Right lobe of liver (tissue), 4 donors: ENCODE measurements at regions not wholly inside any gene's neighbourhood (a gene's known extent, or its start where the extent isn't known, plus 50 kb on each side); places are given as distances from the start of the nearest gene placed in this dataset.

Experiments used
- CTCF ChIP-seq, 4 donors: fragments of 200-600 bp in 3 of 4; fragments of 450-650 bp in 1 of 4; IDR thresholded peaks; one replicate each; pipeline versions ENCODE4 v1.5.1 to v1.8.0; 2016 to 2022; ENCODE audit warnings: antibody characterized with exemption in 4 of 4, mild to moderate bottlenecking in 2 of 4
- POLR2A ChIP-seq: fragments of 450-650 bp; IDR thresholded peaks from one replicate; pipeline ENCODE4 v1.6.1; 2017; ENCODE audit warnings: antibody characterized with exemption, mild to moderate bottlenecking
- donor health status: DM: no; HTN: no; CAD: no.
- donor health status: DM: no; HTN: no; CAD: no.
- donor health status: DM: no; HTN: yes; CAD: no.

GRCh38 chr20:40606660-40607059 lies 82.4 kb downstream of the MAFB start:
- no peak for TF ChIP-seq CTCF (IDR thresholded peaks at IDR 0.05)
- no peak for TF ChIP-seq POLR2A
